ENCODE measurements at regions not wholly inside any gene's neighbourhood (a gene's known extent, or its start where the extent isn't known, plus 50 kb on each side); places are given as distances from the start of the nearest gene placed in this dataset.

DNA sequence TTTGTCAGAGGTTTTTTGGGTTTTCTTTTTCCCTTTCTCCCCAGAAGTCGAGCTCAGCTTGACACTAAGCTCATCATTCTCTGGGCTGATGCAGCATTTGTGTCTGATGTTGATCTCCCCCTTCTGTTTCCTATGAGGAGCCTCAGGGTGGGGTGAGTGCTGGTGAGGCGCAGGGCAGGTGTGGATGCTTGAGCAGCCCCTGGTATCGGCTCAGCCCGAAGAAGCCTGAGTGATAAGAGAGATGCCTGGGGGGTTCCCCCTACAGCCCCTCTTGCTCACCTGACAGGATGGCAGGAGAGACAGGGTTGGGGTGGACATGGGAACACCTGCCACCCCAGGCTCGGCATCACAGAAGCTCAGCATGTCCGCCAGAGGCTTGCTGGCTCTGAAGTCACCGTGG, 239.0 kb downstream of the RHOU start:
- no peaks in the 10 kb centered on the region for H3K9me3 ChIP-seq (ENCODE audit: control insufficient read depth, insufficient read depth, low read length)
- no peaks in the 10 kb centered on the region for H3K36me3 ChIP-seq (ENCODE audit: control insufficient read depth, insufficient read depth, low read length)
- no peak for DNase-seq
- Mint-ChIP-seq H3K36me3 (no peaks in the 10 kb centered on the region), H3K9me3 (no peaks in the 10 kb centered on the region), H3K4me1 (no peaks in the 10 kb centered on the region), H3K4me3 (no peak overlapping the region), H3K27me3 (ENCODE audit: low read depth in 2 of 2) (peaks cover 0 to 5% of the 10 kb centered on the region in 2 donors), H3K27ac (no peak overlapping the region)
- intact Hi-C loops (cut with micrococcal nuclease) = no loop called here
- ATAC-seq = no peak
- TF ChIP-seq, protein P1, sequence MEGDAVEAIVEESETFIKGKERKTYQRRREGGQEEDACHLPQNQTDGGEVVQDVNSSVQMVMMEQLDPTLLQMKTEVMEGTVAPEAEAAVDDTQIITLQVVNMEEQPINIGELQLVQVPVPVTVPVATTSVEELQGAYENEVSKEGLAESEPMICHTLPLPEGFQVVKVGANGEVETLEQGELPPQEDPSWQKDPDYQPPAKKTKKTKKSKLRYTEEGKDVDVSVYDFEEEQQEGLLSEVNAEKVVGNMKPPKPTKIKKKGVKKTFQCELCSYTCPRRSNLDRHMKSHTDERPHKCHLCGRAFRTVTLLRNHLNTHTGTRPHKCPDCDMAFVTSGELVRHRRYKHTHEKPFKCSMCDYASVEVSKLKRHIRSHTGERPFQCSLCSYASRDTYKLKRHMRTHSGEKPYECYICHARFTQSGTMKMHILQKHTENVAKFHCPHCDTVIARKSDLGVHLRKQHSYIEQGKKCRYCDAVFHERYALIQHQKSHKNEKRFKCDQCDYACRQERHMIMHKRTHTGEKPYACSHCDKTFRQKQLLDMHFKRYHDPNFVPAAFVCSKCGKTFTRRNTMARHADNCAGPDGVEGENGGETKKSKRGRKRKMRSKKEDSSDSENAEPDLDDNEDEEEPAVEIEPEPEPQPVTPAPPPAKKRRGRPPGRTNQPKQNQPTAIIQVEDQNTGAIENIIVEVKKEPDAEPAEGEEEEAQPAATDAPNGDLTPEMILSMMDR (IDR thresholded peaks at IDR 0.05) = no peak
- H3K27ac ChIP-seq (ENCODE audit: low read length) = no peak overlapping the region
- H3K27me3 ChIP-seq (ENCODE audit: control insufficient read depth, insufficient read depth, low read length) = peaks cover 3% of the 10 kb centered on the region
- WGBS (ENCODE audit: insufficient coverage) = 95% methylated on average over 7 of the region's 7 CpGs
- no peak overlapping the region for H3K4me3 ChIP-seq (ENCODE audit: low read length)
- no peaks in the 10 kb centered on the region for H3K4me1 ChIP-seq (ENCODE audit: control insufficient read depth, insufficient read depth, low read length)

DNA sequence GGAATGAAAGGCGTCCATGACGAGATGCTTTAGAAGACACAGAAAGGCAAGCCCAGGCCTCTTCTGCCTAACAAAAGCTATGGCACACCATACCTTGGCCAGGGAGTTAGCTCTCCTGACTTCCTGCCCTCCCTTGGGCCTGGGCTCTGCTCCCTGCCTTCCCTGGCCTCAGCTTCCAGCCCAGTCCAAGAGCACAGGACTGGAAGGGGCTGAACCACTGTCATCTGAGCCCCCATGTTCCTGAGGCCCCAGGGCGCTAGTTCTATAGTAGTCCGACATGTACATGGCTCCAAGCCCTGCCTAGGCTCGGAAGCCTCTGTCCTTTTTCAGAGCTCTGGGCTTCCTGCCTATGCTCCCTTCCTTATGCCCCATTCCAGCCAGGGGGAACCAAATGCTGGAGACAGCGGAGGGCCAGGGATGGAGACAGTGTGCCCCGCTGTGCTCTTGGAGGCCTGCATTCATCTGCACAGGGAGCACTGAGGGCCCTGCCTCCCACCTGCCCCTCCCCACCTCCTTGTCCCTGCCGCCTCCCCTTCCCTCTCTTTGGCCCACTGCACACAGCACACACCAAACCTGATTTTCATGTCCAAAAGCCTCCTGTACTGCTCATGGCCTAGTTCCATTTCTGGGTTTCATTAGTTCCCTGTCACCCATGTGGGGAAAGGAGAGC, 240.1 kb downstream of the RHOU start:
- H3K36me3 Mint-ChIP-seq = no peaks in the 10 kb centered on the region
- no peaks in the 10 kb centered on the region for H3K4me1 Mint-ChIP-seq
- TF ChIP-seq, protein P1 (IDR thresholded peaks at IDR 0.05) = no peak
- peaks cover 0 to under 1% of the 10 kb centered on the region in 2 donors for H3K27me3 Mint-ChIP-seq (ENCODE audit: low read depth in 2 of 2)
- WGBS (ENCODE audit: insufficient coverage) = 94% methylated on average over 8 of the region's 8 CpGs
- Histone ChIP-seq H3K9me3 (ENCODE audit: control insufficient read depth, insufficient read depth, low read length) (no peaks in the 10 kb centered on the region), H3K4me3 (ENCODE audit: low read length) (no peak overlapping the region), H3K27ac (ENCODE audit: low read length) (no peak overlapping the region), H3K27me3 (ENCODE audit: control insufficient read depth, insufficient read depth, low read length) (peaks cover 3% of the 10 kb centered on the region), H3K36me3 (ENCODE audit: control insufficient read depth, insufficient read depth, low read length) (no peaks in the 10 kb centered on the region), H3K4me1 (ENCODE audit: control insufficient read depth, insufficient read depth, low read length) (no peaks in the 10 kb centered on the region)
- no peak overlapping the region for H3K4me3 Mint-ChIP-seq
- intact Hi-C loops (cut with micrococcal nuclease) = no loop called here
- H3K9me3 Mint-ChIP-seq = no peaks in the 10 kb centered on the region
- ATAC-seq (no peak), DNase-seq (no peak)
- H3K27ac Mint-ChIP-seq = no peak overlapping the region

DNA sequence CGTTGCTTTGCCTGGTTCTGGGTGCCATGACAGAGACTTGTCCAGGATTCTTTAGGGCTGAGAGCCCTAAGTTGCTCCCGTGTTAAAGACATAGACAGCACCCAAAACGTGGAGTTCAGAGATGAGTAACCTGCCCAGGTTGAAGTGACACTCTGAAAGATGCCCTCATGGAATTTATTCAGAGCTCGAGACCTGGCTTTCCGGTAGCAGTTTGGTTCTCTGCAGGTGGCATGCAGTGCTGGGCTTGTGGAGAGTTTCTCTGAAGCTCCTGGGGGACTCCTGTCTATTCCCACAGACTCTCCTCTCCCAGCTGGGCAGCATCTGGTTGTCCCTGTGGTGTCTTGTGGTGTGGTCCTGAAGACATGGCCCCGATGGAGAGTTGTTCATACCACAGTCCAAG, 241.0 kb downstream of the RHOU start:
- TF ChIP-seq, protein P1 (IDR thresholded peaks at IDR 0.05) = no peak
- Histone ChIP-seq H3K27ac (ENCODE audit: low read length) (no peak overlapping the region), H3K36me3 (ENCODE audit: control insufficient read depth, insufficient read depth, low read length) (no peaks in the 10 kb centered on the region), H3K4me3 (ENCODE audit: low read length) (no peak overlapping the region), H3K9me3 (ENCODE audit: control insufficient read depth, insufficient read depth, low read length) (no peaks in the 10 kb centered on the region), H3K27me3 (ENCODE audit: control insufficient read depth, insufficient read depth, low read length) (peaks cover 3% of the 10 kb centered on the region), H3K4me1 (ENCODE audit: control insufficient read depth, insufficient read depth, low read length) (no peaks in the 10 kb centered on the region)
- Mint-ChIP-seq H3K4me1 (no peaks in the 10 kb centered on the region), H3K4me3 (no peak overlapping the region), H3K27ac (no peak overlapping the region), H3K36me3 (no peaks in the 10 kb centered on the region), H3K9me3 (no peaks in the 10 kb centered on the region), H3K27me3 (ENCODE audit: low read depth in 2 of 2) (no peaks in the 10 kb centered on the region)
- ATAC-seq = no peak
- intact Hi-C loops (cut with micrococcal nuclease) = no loop called here
- WGBS (ENCODE audit: insufficient coverage) = 78% methylated on average over 6 of the region's 6 CpGs
- DNase-seq = no peak

DNA sequence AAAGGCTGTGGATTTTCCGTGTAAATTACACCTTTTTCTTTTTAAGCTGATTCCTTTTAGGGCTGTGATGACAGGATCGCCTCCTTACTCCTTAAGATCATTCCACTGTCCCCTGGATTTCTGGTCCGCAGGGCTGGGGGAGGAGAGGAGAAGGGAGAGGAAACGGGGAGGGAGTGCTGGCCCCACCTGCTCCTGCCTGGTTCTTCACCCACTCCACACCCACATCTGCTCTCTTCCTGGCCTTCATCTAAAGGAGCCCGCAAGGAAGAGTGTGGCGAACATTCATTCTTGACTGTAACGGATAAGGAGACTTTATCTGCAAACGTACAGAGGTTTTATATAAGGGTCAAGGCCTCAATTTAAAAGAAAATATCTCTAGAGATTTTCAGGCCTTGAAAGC, 242.0 kb downstream of the RHOU start:
- no peak for ATAC-seq
- no peaks in the 10 kb centered on the region for H3K4me1 ChIP-seq (ENCODE audit: control insufficient read depth, insufficient read depth, low read length)
- intact Hi-C loops (cut with micrococcal nuclease) = no loop called here
- H3K36me3 Mint-ChIP-seq = no peaks in the 10 kb centered on the region
- TF ChIP-seq, protein P1 (IDR thresholded peaks at IDR 0.05) = no peak
- no peaks in the 10 kb centered on the region for H3K9me3 Mint-ChIP-seq
- no peaks in the 10 kb centered on the region for H3K9me3 ChIP-seq (ENCODE audit: control insufficient read depth, insufficient read depth, low read length)
- no peak overlapping the region for H3K4me3 Mint-ChIP-seq
- no peak for DNase-seq
- no peaks in the 10 kb centered on the region for H3K4me1 Mint-ChIP-seq
- no peak overlapping the region for H3K27ac ChIP-seq (ENCODE audit: low read length)
- H3K27me3 ChIP-seq (ENCODE audit: control insufficient read depth, insufficient read depth, low read length) = peaks cover 3% of the 10 kb centered on the region
- H3K27ac Mint-ChIP-seq = no peak overlapping the region
- no peaks in the 10 kb centered on the region for H3K36me3 ChIP-seq (ENCODE audit: control insufficient read depth, insufficient read depth, low read length)
- 95% methylated on average over 5 of the region's 8 CpGs for WGBS (ENCODE audit: insufficient coverage)
- H3K4me3 ChIP-seq (ENCODE audit: low read length) = no peak overlapping the region
- H3K27me3 Mint-ChIP-seq (ENCODE audit: low read depth in 2 of 2) = no peaks in the 10 kb centered on the region
